ENCODE measurements at regions not wholly inside any gene's neighbourhood (a gene's known extent, or its start where the extent isn't known, plus 50 kb on each side); places are given as distances from the start of the nearest gene placed in this dataset.

GRCh38 chr17:71320009-71320796 lies 800.6 kb upstream of the SOX9 start:
- DNase-seq (ENCODE audit: low read depth, low spot score), result no peak

- no peak for DNase-seq (ENCODE audit: low read depth, low spot score)
Measured at GRCh38 chr17:71325117-71325516, 795.7 kb upstream of the SOX9 start.

- DNase-seq (ENCODE audit: low read depth, low spot score), result no peak
Measured at GRCh38 chr17:71325886-71326285, 794.9 kb upstream of the SOX9 start.

GRCh38 chr17:71327376-71328059 lies 793.3 kb upstream of the SOX9 start:
- DNase-seq (ENCODE audit: low read depth, low spot score), result no peak

GRCh38 chr17:71329310-71330098 lies 791.3 kb upstream of the SOX9 start:
- no peak for DNase-seq (ENCODE audit: low read depth, low spot score)

- DNase-seq (ENCODE audit: low read depth, low spot score), result no peak
Measured at GRCh38 chr17:71330099-71330375, 790.8 kb upstream of the SOX9 start.

GRCh38 chr17:71331754-71332325 lies 789.0 kb upstream of the SOX9 start:
- DNase-seq (ENCODE audit: low read depth, low spot score), result no peak

GRCh38 chr17:71334048-71334751 lies 786.6 kb upstream of the SOX9 start:
- DNase-seq (ENCODE audit: low read depth, low spot score), result no peak

- no peak for DNase-seq (ENCODE audit: low read depth, low spot score)
Measured at GRCh38 chr17:71335212-71335611, 785.6 kb upstream of the SOX9 start.

GRCh38 chr17:71337938-71338337 lies 782.9 kb upstream of the SOX9 start:
- DNase-seq (ENCODE audit: low read depth, low spot score), result no peak

GRCh38 chr17:71338396-71338795 lies 782.4 kb upstream of the SOX9 start:
- no peak for DNase-seq (ENCODE audit: low read depth, low spot score)

- no peak for DNase-seq (ENCODE audit: low read depth, low spot score)
Measured at GRCh38 chr17:71339206-71339605, 781.6 kb upstream of the SOX9 start.

GRCh38 chr17:71342737-71343136 lies 778.1 kb upstream of the SOX9 start:
- DNase-seq (ENCODE audit: low read depth, low spot score), result no peak

GRCh38 chr17:71349908-71350600 lies 770.8 kb upstream of the SOX9 start:
- no peak for DNase-seq (ENCODE audit: low read depth, low spot score)

- DNase-seq (ENCODE audit: low read depth, low spot score), result no peak
Measured at GRCh38 chr17:71360301-71360700, 760.5 kb upstream of the SOX9 start.

GRCh38 chr17:71361656-71362450 lies 759.0 kb upstream of the SOX9 start:
- DNase-seq (ENCODE audit: low read depth, low spot score), result no peak

GRCh38 chr17:71363661-71364060 lies 757.2 kb upstream of the SOX9 start:
- DNase-seq (ENCODE audit: low read depth, low spot score), result no peak

- DNase-seq (ENCODE audit: low read depth, low spot score), result no peak
Measured at GRCh38 chr17:71371809-71372208, 749.0 kb upstream of the SOX9 start.

- DNase-seq (ENCODE audit: low read depth, low spot score), result no peak
Measured at GRCh38 chr17:71375948-71376347, 744.9 kb upstream of the SOX9 start.

- DNase-seq (ENCODE audit: low read depth, low spot score), result no peak
Measured at GRCh38 chr17:71376933-71377332, 743.9 kb upstream of the SOX9 start.
